Tibial nerve (tissue), 4 donors: ENCODE measurements at regions not wholly inside any gene's neighbourhood (a gene's known extent, or its start where the extent isn't known, plus 50 kb on each side); places are given as distances from the start of the nearest gene placed in this dataset.
"Not testable (repeated sequence)": the region's sequence is repeated elsewhere in the genome, so short reads cannot be mapped to it uniquely, and the experiment has no call there.

Source experiments
- EP300 ChIP-seq, 2 donors: sonication (generic); formaldehyde crosslinking; IDR thresholded peaks; one replicate each; pipeline ENCODE4 v1.6.1; 2017; ENCODE audit warnings: antibody characterized with exemption in 2 of 2, mild to moderate bottlenecking in 1 of 2
- POLR2A ChIP-seq, 2 donors: fragments of 450-650 bp; IDR thresholded peaks; one replicate each; pipeline ENCODE4 v1.6.1; 2017; ENCODE audit warnings: antibody characterized with exemption in 2 of 2, mild to moderate bottlenecking in 2 of 2, moderate library complexity in 2 of 2
- TF ChIP-seq, protein P1 (sequence below), 5 experiments: fragments of 200-600 bp in 3 of 5; fragments of 450-650 bp in 2 of 5; sonication (generic) in 3 of 5; IDR thresholded peaks; one replicate each; pipeline ENCODE4 v1.5.1; 2016 to 2019; ENCODE audit warnings: antibody characterized with exemption in 5 of 5, mild to moderate bottlenecking in 3 of 5, moderate library complexity in 2 of 5

DNA sequence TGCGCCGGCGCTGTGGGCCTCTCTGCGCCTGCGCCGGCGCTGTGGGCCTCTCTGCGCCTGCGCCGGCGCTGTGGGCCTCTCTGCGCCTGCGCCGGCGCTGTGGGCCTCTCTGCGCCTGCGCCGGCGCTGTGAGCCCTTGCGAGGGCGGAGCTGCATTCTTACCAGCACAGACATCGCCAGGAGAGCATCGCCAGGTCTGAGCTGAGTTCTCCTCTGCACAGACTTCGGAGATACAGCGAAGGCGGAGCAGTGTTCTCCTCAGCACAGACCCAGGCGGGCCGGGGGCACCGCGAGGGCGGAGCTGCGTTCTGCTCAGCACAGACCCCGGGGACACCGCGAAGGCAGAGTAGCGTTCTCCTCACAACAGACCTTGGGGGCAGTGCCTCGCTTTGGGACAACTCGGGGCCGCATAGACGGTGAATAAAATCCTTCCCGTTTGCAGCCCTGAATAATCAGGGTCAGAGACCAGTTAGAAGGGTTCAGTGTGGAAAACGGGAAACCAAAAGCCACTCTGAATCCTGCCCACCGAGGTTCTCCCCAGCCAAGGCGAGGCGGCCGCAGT, 1268.1 kb downstream of the FOXD4L5 start:
- not testable (repeated sequence) for TF ChIP-seq EP300, POLR2A (IDR thresholded peaks at IDR 0.05)
- TF ChIP-seq, protein P1, sequence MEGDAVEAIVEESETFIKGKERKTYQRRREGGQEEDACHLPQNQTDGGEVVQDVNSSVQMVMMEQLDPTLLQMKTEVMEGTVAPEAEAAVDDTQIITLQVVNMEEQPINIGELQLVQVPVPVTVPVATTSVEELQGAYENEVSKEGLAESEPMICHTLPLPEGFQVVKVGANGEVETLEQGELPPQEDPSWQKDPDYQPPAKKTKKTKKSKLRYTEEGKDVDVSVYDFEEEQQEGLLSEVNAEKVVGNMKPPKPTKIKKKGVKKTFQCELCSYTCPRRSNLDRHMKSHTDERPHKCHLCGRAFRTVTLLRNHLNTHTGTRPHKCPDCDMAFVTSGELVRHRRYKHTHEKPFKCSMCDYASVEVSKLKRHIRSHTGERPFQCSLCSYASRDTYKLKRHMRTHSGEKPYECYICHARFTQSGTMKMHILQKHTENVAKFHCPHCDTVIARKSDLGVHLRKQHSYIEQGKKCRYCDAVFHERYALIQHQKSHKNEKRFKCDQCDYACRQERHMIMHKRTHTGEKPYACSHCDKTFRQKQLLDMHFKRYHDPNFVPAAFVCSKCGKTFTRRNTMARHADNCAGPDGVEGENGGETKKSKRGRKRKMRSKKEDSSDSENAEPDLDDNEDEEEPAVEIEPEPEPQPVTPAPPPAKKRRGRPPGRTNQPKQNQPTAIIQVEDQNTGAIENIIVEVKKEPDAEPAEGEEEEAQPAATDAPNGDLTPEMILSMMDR (IDR thresholded peaks at IDR 0.05), result not testable (repeated sequence)
